ENCODE measurements at regions not wholly inside any gene's neighbourhood (a gene's known extent, or its start where the extent isn't known, plus 50 kb on each side); places are given as distances from the start of the nearest gene placed in this dataset.

DNA sequence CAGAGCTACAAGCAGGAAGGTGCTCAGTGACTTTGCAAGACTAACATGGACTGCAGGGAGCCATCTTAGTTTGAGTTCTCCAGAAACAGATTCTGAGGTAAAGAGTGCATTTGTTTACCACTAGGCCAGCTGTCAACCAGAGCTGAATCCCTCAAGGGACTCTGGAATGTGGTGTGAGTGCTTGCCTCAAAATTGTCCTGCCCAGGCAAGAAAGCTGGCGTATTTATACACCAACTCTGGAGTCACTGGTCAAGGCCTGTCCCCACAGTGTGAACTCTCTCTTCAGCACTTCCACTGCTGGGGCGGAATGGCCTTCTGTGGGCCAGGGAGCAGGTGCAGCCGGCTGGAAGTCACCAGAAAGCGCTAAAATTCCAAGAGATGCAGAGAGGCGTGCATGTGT, 139.2 kb upstream of the TBCA start:
- TF ChIP-seq, protein P1, sequence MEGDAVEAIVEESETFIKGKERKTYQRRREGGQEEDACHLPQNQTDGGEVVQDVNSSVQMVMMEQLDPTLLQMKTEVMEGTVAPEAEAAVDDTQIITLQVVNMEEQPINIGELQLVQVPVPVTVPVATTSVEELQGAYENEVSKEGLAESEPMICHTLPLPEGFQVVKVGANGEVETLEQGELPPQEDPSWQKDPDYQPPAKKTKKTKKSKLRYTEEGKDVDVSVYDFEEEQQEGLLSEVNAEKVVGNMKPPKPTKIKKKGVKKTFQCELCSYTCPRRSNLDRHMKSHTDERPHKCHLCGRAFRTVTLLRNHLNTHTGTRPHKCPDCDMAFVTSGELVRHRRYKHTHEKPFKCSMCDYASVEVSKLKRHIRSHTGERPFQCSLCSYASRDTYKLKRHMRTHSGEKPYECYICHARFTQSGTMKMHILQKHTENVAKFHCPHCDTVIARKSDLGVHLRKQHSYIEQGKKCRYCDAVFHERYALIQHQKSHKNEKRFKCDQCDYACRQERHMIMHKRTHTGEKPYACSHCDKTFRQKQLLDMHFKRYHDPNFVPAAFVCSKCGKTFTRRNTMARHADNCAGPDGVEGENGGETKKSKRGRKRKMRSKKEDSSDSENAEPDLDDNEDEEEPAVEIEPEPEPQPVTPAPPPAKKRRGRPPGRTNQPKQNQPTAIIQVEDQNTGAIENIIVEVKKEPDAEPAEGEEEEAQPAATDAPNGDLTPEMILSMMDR (IDR thresholded peaks at IDR 0.05), result no peak
- TF ChIP-seq POLR2A (IDR thresholded peaks at IDR 0.05), result no peak

Data from adrenal gland (tissue), 5 donors.